A172 (cell line): ENCODE measurements at regions not wholly inside any gene's neighbourhood (a gene's known extent, or its start where the extent isn't known, plus 50 kb on each side); places are given as distances from the start of the nearest gene placed in this dataset.

Experiments
- DNase-seq: peaks from one replicate; pipeline ENCODE4 v3.0.0-alpha.2; 2015; ENCODE audit warnings: low spot score

DNA sequence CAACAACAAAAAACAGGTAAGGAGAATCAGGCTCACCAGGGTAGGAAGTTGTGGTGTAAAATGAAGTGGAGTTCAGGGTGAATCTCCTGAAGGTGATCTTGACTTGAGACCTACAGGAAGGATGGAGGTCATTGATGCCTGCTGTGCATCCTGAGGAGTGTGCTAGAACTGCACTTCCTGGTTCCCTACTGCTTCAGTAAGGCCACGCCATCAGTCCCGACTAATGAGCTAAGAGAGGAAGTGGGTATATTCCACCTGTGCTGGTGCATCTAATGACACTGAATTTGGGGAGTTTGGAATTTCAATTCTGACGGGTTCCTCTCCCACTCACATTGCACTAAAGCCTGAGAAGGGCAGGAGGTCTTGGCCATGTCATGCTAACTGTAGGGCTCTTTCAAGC, 349.3 kb upstream of the SLC14A2 start:
- DNase-seq: no peak

- DNase-seq: no peak
Measured at GRCh38 chr18:45267622-45268021, 347.7 kb upstream of the SLC14A2 start.

DNA sequence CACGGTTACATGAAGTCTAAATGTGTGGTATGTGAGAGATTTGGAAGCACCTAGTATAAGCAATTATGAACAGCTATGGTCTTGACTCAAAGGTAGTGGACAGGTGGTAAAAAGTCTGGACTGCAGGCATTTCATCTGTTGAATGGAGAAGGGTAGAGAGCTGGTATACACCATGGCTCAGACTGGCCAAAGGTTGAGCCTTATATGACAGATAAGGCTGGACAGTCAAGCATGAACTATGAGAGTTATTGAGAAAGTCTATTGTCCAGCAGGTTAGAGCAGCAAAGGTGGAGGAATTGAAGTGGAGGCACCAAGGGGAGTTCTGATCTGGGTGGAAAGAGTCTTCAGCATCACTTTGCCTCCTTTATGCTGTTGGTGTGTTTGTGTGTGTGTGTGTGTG, 346.7 kb upstream of the SLC14A2 start:
- no peak for DNase-seq

DNA sequence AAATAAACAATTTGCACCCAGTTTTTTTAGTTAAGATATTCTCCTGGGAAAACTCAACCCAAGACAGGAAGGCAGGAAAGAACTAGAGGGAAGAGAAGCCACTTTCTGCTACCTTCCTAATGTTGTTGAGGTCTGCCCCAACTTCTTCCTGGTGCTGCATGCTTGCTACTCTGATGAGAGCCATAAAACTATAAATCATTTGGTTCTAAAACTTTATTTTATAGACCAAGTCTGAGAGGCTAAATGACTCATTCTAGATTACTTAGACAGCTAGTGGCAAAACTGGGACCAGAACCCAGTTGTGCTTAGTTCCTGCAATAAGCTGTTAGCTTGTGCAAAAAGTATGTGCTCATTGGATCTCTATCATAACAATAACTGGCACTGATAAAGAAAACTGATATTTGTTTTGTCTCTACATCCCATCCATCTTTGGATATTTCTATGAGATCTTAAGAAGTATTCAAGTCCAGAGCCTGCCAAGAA, 344.9 kb upstream of the SLC14A2 start:
- DNase-seq: no peak

GRCh38 chr18:45274026-45274425, 341.2 kb upstream of the SLC14A2 start:
- DNase-seq: no peak

GRCh38 chr18:45275367-45276113, 339.7 kb upstream of the SLC14A2 start:
- no peak for DNase-seq

- no peak for DNase-seq
Measured at GRCh38 chr18:45276878-45277277, 338.4 kb upstream of the SLC14A2 start.

DNA sequence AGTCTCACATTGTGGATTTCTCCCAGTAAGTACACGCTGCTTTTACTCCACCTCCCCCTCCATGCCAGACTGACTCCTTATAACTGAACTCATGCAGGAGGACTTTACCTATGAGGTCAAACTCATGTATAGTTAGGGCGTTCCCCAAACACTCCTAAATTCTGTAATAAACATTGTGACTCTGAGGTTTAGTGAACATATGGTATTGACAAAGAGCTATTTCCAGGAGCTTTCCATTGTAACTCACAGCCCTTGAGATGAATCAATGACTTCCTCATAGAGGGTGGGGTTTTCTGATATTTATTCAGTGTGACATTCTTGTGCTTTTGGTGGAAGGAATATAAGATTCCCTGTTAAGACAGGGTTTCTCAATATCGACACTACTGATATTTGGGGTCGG, 337.4 kb upstream of the SLC14A2 start:
- DNase-seq: no peak

- DNase-seq: no peak
Measured at GRCh38 chr18:45280481-45281276, 334.6 kb upstream of the SLC14A2 start.

- DNase-seq: no peak
Measured at GRCh38 chr18:45282101-45282812, 333.0 kb upstream of the SLC14A2 start.

DNA sequence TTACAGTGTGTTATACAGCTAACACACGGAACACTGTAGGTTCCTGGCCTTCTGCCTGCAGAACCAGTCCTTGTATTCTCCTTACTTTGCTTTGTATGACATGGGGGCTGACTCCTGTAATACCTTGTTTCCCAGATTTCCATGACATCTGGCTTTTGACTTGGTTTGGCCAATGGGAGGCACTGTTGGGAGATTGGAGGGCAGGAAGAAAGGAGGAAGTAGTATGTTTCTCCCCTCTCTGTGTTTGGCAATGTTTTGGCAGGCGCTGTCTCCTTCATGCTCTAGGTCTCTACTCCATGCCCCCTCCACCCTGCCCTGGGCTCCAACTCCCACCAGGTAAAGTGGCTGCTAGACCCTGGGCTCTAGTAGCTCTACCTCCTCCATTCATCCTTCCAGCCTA, 331.1 kb upstream of the SLC14A2 start:
- no peak for DNase-seq

GRCh38 chr18:45284851-45285250, 330.4 kb upstream of the SLC14A2 start:
- DNase-seq: no peak

DNA sequence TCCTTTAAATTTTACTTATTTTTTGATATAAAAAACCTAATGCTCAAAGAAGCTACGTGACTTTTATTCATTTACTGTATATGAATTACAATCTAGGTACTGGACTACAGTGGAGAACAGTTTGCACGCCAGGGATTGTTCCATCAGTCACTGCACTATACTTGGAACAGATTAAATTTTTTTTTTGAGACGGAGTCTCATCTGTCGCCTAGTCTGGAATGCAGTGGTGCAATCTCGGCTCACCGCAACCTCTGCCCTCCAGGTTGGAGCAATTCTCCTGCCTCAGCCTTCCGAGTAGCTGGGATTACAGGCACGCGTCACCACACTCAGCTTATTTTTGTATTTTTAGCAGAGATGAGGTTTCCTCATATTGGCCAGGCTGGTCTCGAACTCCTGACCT, 330.0 kb upstream of the SLC14A2 start:
- no peak for DNase-seq

DNA sequence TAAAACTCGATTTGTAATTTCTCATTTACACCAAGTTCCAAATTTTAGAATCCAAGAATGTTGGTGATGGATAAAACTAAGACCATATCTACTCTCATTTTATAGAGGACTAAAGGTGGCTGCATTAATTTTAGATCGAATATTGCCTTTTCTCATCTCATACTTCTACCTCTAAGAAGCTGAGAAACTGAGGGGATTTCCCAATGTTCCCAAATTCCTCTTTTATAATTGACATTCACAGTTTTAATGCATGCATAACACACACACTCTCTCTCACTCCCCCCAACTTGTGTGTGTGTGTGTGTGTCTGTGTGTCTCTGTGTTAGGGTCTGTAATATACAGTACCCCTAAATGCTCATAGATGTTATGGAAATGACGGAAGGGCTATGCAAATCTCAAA, 328.8 kb upstream of the SLC14A2 start:
- DNase-seq: no peak

DNA sequence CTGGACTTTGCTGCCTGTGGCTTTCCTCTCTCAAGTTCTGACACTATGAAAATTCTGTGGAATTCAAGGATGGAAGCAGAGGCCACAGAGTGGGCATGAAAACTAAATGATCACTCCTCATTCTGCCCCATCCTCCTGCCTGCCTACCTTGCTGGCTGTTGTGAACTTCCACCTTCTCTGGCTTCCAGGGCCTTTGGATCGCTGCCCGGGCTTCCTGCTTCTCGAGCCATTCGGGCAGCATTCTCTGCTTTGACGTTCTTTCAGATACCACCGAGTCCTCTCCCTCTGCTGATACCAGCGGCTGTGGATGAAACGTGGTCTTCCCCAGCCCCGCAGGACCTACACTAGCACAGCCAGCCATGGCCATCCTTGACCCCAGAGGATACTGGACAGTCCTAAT, 327.7 kb upstream of the SLC14A2 start:
- DNase-seq: no peak

- no peak for DNase-seq
Measured at GRCh38 chr18:45290364-45290763, 324.9 kb upstream of the SLC14A2 start.

DNA sequence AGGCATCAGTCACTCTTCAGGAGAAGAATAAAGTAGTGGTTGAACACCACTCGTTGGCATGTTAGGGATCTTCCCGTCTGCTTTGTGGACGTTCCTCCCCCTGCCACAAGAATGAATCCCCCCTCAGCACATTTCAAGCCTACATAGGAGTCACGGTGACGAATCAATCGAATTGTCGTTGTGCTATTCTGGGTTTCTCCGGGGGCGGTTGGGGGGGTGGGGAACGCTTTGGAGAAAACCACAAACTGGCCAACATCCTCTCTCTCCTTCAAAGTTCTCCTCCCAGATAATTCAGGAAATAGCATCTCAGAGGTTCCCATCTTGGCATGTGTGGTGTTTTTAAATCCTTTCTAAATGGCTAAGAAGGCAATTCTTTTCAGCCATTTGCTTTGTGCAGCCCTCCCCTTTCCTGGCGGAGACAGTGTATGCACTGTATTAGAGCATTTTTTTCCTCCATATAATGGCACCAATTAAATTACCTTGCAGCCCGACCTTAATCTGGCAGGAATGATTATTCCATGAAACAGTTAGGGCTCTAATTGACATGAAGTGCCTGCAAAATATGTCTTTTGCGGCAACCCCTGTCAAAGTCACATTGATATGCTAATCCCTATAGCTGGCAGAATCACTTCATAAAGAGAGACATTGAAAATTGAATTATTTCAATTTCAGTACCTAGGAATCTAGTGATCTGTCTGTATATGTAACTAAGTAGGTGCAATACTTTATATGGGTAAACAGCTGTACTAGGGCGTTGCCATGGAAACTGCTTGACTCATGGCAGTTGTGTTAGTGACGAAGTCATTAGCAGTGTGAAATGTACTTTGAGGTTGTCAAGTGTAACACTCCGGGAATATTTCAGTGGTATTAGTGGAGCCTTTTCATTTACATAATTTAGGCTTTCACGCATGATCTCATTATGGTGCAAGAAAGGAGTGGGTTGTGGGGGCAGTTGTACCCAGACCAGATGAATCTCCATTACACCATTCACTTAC, 323.4 kb upstream of the SLC14A2 start:
- DNase-seq: peak; percentile 40

- DNase-seq: no peak
Measured at GRCh38 chr18:45295388-45295787, 319.9 kb upstream of the SLC14A2 start.

- no peak for DNase-seq
Measured at GRCh38 chr18:45298986-45299385, 316.3 kb upstream of the SLC14A2 start.

- DNase-seq: no peak
Measured at GRCh38 chr18:45303026-45303425, 312.2 kb upstream of the SLC14A2 start.

DNA sequence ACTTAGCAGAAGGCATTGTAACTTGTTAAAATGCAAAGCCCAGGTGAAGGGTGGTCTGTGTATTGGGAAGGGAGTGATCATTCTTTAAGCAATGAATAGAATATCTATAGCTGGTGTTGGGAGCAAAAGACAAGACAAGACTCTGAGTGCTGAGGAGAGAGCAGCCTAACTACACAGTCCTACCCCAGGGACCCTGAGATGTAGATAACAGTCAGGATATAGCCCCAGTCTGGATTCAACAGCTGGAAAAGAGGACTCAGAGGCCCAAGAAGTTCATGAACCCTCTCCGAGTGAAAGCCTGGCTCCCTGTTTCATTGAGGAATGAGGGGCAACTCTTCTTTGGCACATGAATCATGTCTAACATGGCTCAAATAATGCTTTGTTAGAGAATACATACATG, 310.7 kb upstream of the SLC14A2 start:
- DNase-seq: no peak
